Caco-2 (cell line): ENCODE measurements at regions not wholly inside any gene's neighbourhood (a gene's known extent, or its start where the extent isn't known, plus 50 kb on each side); places are given as distances from the start of the nearest gene placed in this dataset.

Experiments used
- BruUV-seq: library from RNA; stranded (reverse); fragments of 400-500 nt; replicated peaks from 2 replicates; lab custom pipeline; 2021; lab: Mats Ljungman, UMichigan
- CTCF ChIA-PET: fragments of 300-600 bp; sonication (Branson Sonifier 250); formaldehyde crosslinking; loops from one replicate; lab custom pipeline; 2022; ENCODE audit warnings: antibody characterized with exemption; lab: Charles Lee
- POLR2A ChIA-PET: fragments of 300-600 bp; sonication (Branson Sonifier 250); formaldehyde crosslinking; loops from one replicate; lab custom pipeline; 2022; ENCODE audit warnings: antibody characterized with exemption; lab: Charles Lee
- DNase-seq, 2 experiments: peaks; one replicate each; pipeline versions ENCODE4 v3.0.0 to v3.0.0-alpha.2; 2020 to 2022
- H3K27me3 ChIP-seq: replicated peaks from 2 replicates; pipeline ENCODE4 v1.6.0; 2011; ENCODE audit warnings: low read length; ENCODE audit not compliant: control insufficient read depth, insufficient read depth
- H3K36me3 ChIP-seq: 2 replicates; pipeline ENCODE4 v1.5.1; 2011; ENCODE audit warnings: low read length; ENCODE audit not compliant: control insufficient read depth, insufficient read depth
- H3K4me1 ChIP-seq: fragments of 250-450 bp; sonication (Bioruptor Pico); 2 replicates; pipeline ENCODE4 v1.5.1; 2020; ENCODE audit warnings: mild to moderate bottlenecking
- H3K4me3 ChIP-seq: 2 replicates; pipeline ENCODE4 v1.5.1; 2011; ENCODE audit warnings: low read depth, mild to moderate bottlenecking, control low read depth, low read length
- H3K9me3 ChIP-seq: fragments of 250-450 bp; sonication (Bioruptor Pico); 2 replicates; pipeline ENCODE4 v1.5.1; 2020; ENCODE audit warnings: mild to moderate bottlenecking, moderate library complexity
- H3K27ac Mint-ChIP-seq: one replicate; pipeline ENCODE4 v1.8.0; 2022; ENCODE audit warnings: mixed read lengths; ENCODE audit not compliant: unreplicated experiment
- H3K27me3 Mint-ChIP-seq: one replicate; pipeline ENCODE4 v1.8.0; 2022; ENCODE audit warnings: mixed read lengths; ENCODE audit not compliant: insufficient read depth, unreplicated experiment
- H3K36me3 Mint-ChIP-seq: one replicate; pipeline ENCODE4 v1.8.0; 2022; ENCODE audit warnings: mild to moderate bottlenecking, mixed read lengths; ENCODE audit not compliant: insufficient read depth, unreplicated experiment
- H3K4me1 Mint-ChIP-seq: one replicate; pipeline ENCODE4 v1.8.0; 2022; ENCODE audit warnings: low read depth, mixed read lengths; ENCODE audit not compliant: unreplicated experiment
- H3K4me3 Mint-ChIP-seq: one replicate; pipeline ENCODE4 v1.8.0; 2022; ENCODE audit warnings: mild to moderate bottlenecking, moderate library complexity, mixed read lengths; ENCODE audit not compliant: unreplicated experiment
- H3K9me3 Mint-ChIP-seq: one replicate; pipeline ENCODE4 v1.8.0; 2022; ENCODE audit warnings: mixed read lengths; ENCODE audit not compliant: unreplicated experiment
- CTCF ChIP-seq, 2 experiments: fragments of 200-600 bp in 1 of 2; IDR thresholded peaks; 1 replicate in 1 of 2; 2 replicates in 1 of 2; pipeline versions ENCODE4 v1.5.1 to v1.8.0; 2011 to 2022; ENCODE audit warnings: antibody characterized with exemption in 1 of 2, control low read depth in 1 of 2, inconsistent platforms in 1 of 2, low read depth in 1 of 2, low read length in 1 of 2, mild to moderate bottlenecking in 1 of 2, moderate library complexity in 1 of 2; ENCODE audit not compliant: insufficient read depth in 1 of 2, severe bottlenecking in 1 of 2, unreplicated experiment in 1 of 2
- intact Hi-C: fragments of 100-400 bp; cut with micrococcal nuclease; formaldehyde crosslinking; loops from one replicate; pipeline ENCODE4 v1.10.0; 2022; ENCODE audit not compliant: unreplicated experiment

GRCh38 chr2:138329162-138329561 is 172.4 kb upstream of the SPOPL start:
- no peak for DNase-seq
- POLR2A ChIA-PET = no interaction called here
- no peaks in the 10 kb centered on the region for H3K9me3 ChIP-seq
- no peaks in the 10 kb centered on the region for H3K9me3 Mint-ChIP-seq
- no TSS peak for BruUV-seq
- H3K27ac Mint-ChIP-seq = no peak overlapping the region
- H3K4me1 Mint-ChIP-seq = peaks cover 11% of the 10 kb centered on the region
- intact Hi-C loops = no loop called here
- no peaks in the 10 kb centered on the region for H3K27me3 Mint-ChIP-seq
- H3K36me3 ChIP-seq = no peaks in the 10 kb centered on the region
- no peaks in the 10 kb centered on the region for H3K36me3 Mint-ChIP-seq
- no peak overlapping the region for H3K4me3 Mint-ChIP-seq
- no peak for TF ChIP-seq CTCF (IDR thresholded peaks at IDR 0.05; ENCODE audit: insufficient read depth in 1 of 2, low read depth in 1 of 2, low read length in 1 of 2, severe bottlenecking in 1 of 2, unreplicated experiment in 1 of 2)
- H3K27me3 ChIP-seq = no peaks in the 10 kb centered on the region
- 0 out of 2 replicates have a peak, but pooled peaks cover 4% of the 10 kb centered on the region for H3K4me1 ChIP-seq
- CTCF ChIA-PET = no interaction called here
- H3K4me3 ChIP-seq = no peak overlapping the region

GRCh38 chr2:138329591-138329990 is 172.0 kb upstream of the SPOPL start:
- H3K4me3 Mint-ChIP-seq = no peak overlapping the region

GRCh38 chr2:138333121-138333520 is 168.4 kb upstream of the SPOPL start:
- H3K27me3 ChIP-seq = no peaks in the 10 kb centered on the region
- no peak for DNase-seq
- Mint-ChIP-seq H3K9me3 (no peaks in the 10 kb centered on the region), H3K4me3 (no peak overlapping the region), H3K4me1 (peaks cover 17% of the 10 kb centered on the region), H3K36me3 (no peaks in the 10 kb centered on the region), H3K27ac (no peak overlapping the region), H3K27me3 (no peaks in the 10 kb centered on the region)
- 0 out of 2 replicates have a peak, but pooled peaks cover 4% of the 10 kb centered on the region for H3K4me1 ChIP-seq
- CTCF ChIA-PET = no interaction called here
- no TSS peak for BruUV-seq
- no peak for TF ChIP-seq CTCF (IDR thresholded peaks at IDR 0.05; ENCODE audit: insufficient read depth in 1 of 2, low read depth in 1 of 2, low read length in 1 of 2, severe bottlenecking in 1 of 2, unreplicated experiment in 1 of 2)
- intact Hi-C loops = no loop called here
- no peak overlapping the region for H3K4me3 ChIP-seq
- H3K36me3 ChIP-seq = no peaks in the 10 kb centered on the region
- POLR2A ChIA-PET = no interaction called here
- no peaks in the 10 kb centered on the region for H3K9me3 ChIP-seq

More at GRCh38 chr2:138329591-138329990, 172.0 kb upstream of the SPOPL start:
- DNase-seq = no peak
- no peaks in the 10 kb centered on the region for H3K27me3 Mint-ChIP-seq
- H3K9me3 Mint-ChIP-seq = no peaks in the 10 kb centered on the region
- Histone ChIP-seq H3K9me3 (no peaks in the 10 kb centered on the region), H3K27me3 (no peaks in the 10 kb centered on the region), H3K4me1 (0 out of 2 replicates have a peak, but pooled peaks cover 4% of the 10 kb centered on the region), H3K4me3 (no peak overlapping the region), H3K36me3 (no peaks in the 10 kb centered on the region)
- ChIA-PET POLR2A (no interaction called here), CTCF (no interaction called here)
- no peaks in the 10 kb centered on the region for H3K36me3 Mint-ChIP-seq
- no peak overlapping the region for H3K27ac Mint-ChIP-seq
- peaks cover 11% of the 10 kb centered on the region for H3K4me1 Mint-ChIP-seq
- intact Hi-C loops = no loop called here
- BruUV-seq = no TSS peak
- no peak for TF ChIP-seq CTCF (IDR thresholded peaks at IDR 0.05; ENCODE audit: insufficient read depth in 1 of 2, low read depth in 1 of 2, low read length in 1 of 2, severe bottlenecking in 1 of 2, unreplicated experiment in 1 of 2)
